Kidney (tissue), 13 donors: ENCODE measurements at regions not wholly inside any gene's neighbourhood (a gene's known extent, or its start where the extent isn't known, plus 50 kb on each side); places are given as distances from the start of the nearest gene placed in this dataset.

Source experiments
- DNase-seq, 5 donors: peaks; one replicate each; pipeline ENCODE4 v3.0.0-alpha.2; 2013 to 2020
- FAIRE-seq: peaks from 2 replicates; lab custom pipeline; 2012; peaks lifted over from hg19 to GRCh38; lab: Jason Lieb, UNC
- H3K27ac ChIP-seq, 2 donors: one replicate each; pipeline ENCODE4 v1.7.0; 2013; ENCODE audit warnings: low read depth in 2 of 2, low read length in 2 of 2, inconsistent platforms in 1 of 2
- H3K27me3 ChIP-seq: one replicate; pipeline ENCODE4 v1.7.1; 2013; ENCODE audit warnings: low read length, inconsistent platforms; ENCODE audit not compliant: control insufficient read depth, insufficient read depth
- H3K36me3 ChIP-seq, 3 donors: one replicate each; pipeline versions ENCODE4 v1.7.0 to v1.7.1; 2013; ENCODE audit warnings: low read length in 3 of 3, control low read depth in 1 of 3, inconsistent platforms in 1 of 3; ENCODE audit not compliant: insufficient read depth in 3 of 3, control insufficient read depth in 2 of 3
- H3K4me1 ChIP-seq, 3 donors: one replicate each; pipeline versions ENCODE4 v1.7.0 to v1.7.1; 2013; ENCODE audit warnings: low read length in 3 of 3, inconsistent platforms in 1 of 3, low read depth in 1 of 3; ENCODE audit not compliant: control insufficient read depth in 2 of 3, insufficient read depth in 2 of 3
- H3K4me3 ChIP-seq, 3 donors: one replicate each; pipeline versions ENCODE4 v1.7.0 to v1.8.1; 2013; ENCODE audit warnings: low read length in 3 of 3, control low read depth in 1 of 3, inconsistent platforms in 1 of 3
- H3K9ac ChIP-seq, 3 donors: one replicate each; pipeline versions ENCODE4 v1.7.0 to v1.7.1; 2013; ENCODE audit warnings: low read length in 3 of 3, control low read depth in 1 of 3, inconsistent platforms in 1 of 3
- H3K9me3 ChIP-seq, 3 donors: one replicate each; pipeline versions ENCODE4 v1.7.0 to v1.7.1; 2013; ENCODE audit warnings: low read length in 3 of 3, control low read depth in 1 of 3, inconsistent platforms in 1 of 3; ENCODE audit not compliant: control insufficient read depth in 2 of 3, insufficient read depth in 1 of 3
- CTCF ChIP-seq: IDR thresholded peaks from 3 replicates; pipeline ENCODE4 v1.5.1; 2012; ENCODE audit warnings: mild to moderate bottlenecking, moderate library complexity, borderline replicate concordance; ENCODE audit not compliant: insufficient read depth; ENCODE audit errors: extremely low read depth
- intact Hi-C: fragments of 100-400 bp; cut with DNase I; formaldehyde crosslinking; loops from one replicate; pipeline ENCODE4 v1.11.1; 2022
- donor health status: control.
- donor health status: control.
- donor health status: control.
- donor health status: control.
- donor health status: control.
- donor health status: DM: yes; HTN: yes; CAD: no.
- donor health status: Normal renal cell carcinoma (clear cell type).

- FAIRE-seq: no peak
- intact Hi-C loops: no loop called here
- Histone ChIP-seq H3K27ac (no peak overlapping the region), H3K9ac (no peak overlapping the region), H3K27me3 (no peaks in the 10 kb centered on the region), H3K9me3 (no peaks in the 10 kb centered on the region), H3K36me3 (no peaks in the 10 kb centered on the region), H3K4me3 (no peak overlapping the region), H3K4me1 (no peaks in the 10 kb centered on the region)
- DNase-seq: no peak
- no peak for TF ChIP-seq CTCF
Observed at GRCh38 chr3:74053970-74054516, 429.3 kb upstream of the PDZRN3 start.

GRCh38 chr3:74049444-74049843, 424.7 kb upstream of the PDZRN3 start:
- H3K27ac ChIP-seq: no peak overlapping the region
- no peaks in the 10 kb centered on the region for H3K4me1 ChIP-seq
- H3K9me3 ChIP-seq: no peaks in the 10 kb centered on the region
- no peaks in the 10 kb centered on the region for H3K27me3 ChIP-seq
- no peak for FAIRE-seq
- H3K9ac ChIP-seq: no peak overlapping the region
- H3K36me3 ChIP-seq: no peaks in the 10 kb centered on the region
- TF ChIP-seq CTCF: no peak
- no peak overlapping the region for H3K4me3 ChIP-seq
- no peak for DNase-seq
- intact Hi-C loops: no loop called here

- FAIRE-seq (no peak), DNase-seq (peak in 2 of 5 donors; percentile 33 to 51)
- no peak overlapping the region for H3K27ac ChIP-seq
- intact Hi-C loops: no loop called here
- no peaks in the 10 kb centered on the region for H3K9me3 ChIP-seq
- no peaks in the 10 kb centered on the region for H3K27me3 ChIP-seq
- no peaks in the 10 kb centered on the region for H3K4me1 ChIP-seq
- H3K4me3 ChIP-seq: no peak overlapping the region
- no peak overlapping the region for H3K9ac ChIP-seq
- TF ChIP-seq CTCF: no peak
- H3K36me3 ChIP-seq: no peaks in the 10 kb centered on the region
Observed at GRCh38 chr3:74048699-74049098, 424.0 kb upstream of the PDZRN3 start.

GRCh38 chr3:74045000-74045399, 420.3 kb upstream of the PDZRN3 start:
- H3K27me3 ChIP-seq: no peaks in the 10 kb centered on the region
- no peaks in the 10 kb centered on the region for H3K36me3 ChIP-seq
- H3K9ac ChIP-seq: no peak overlapping the region
- no peak overlapping the region for H3K4me3 ChIP-seq
- H3K27ac ChIP-seq: no peak overlapping the region
- DNase-seq: no peak
- intact Hi-C loops: no loop called here
- FAIRE-seq: no peak
- H3K9me3 ChIP-seq: no peaks in the 10 kb centered on the region
- no peaks in the 10 kb centered on the region for H3K4me1 ChIP-seq
- no peak for TF ChIP-seq CTCF
